Omental fat pad (tissue), 3 donors: ENCODE measurements at regions not wholly inside any gene's neighbourhood (a gene's known extent, or its start where the extent isn't known, plus 50 kb on each side); places are given as distances from the start of the nearest gene placed in this dataset.

Experiments
- ATAC-seq: fragments of 150-250 bp; one replicate; pipeline ENCODE4 v1.9.1; 2016; ENCODE audit warnings: mild to moderate bottlenecking, moderate library complexity; ENCODE audit not compliant: low FRiP score
- DNase-seq: peaks from one replicate; pipeline ENCODE4 v3.0.0-alpha.2; 2019; ENCODE audit warnings: low spot score
- TF ChIP-seq, protein P1 (sequence below), 3 donors: fragments of 450-650 bp; IDR thresholded peaks; one replicate each; pipeline ENCODE4 v1.5.1; 2016 to 2017; ENCODE audit warnings: antibody characterized with exemption in 3 of 3, mild to moderate bottlenecking in 3 of 3, moderate library complexity in 2 of 3

DNA sequence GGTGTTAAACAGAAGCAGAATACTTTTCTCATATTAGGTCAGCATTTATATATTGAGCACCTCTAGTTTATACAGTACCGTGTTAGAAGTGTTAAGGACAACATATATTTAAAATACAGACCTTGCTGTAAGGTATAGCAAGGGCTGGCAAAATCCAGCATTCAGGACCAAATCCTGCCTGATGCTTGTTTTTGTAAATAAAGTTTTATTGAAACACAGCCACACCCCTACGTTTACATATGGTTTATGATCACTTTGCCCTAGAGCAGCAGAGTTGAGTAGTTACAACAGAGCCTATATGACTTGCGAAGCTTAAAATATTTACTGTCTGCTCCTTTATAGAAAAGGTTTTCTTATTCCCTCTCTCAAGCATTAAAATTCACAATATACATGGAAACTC is 877.3 kb downstream of the MCTP2 start:
- TF ChIP-seq, protein P1, sequence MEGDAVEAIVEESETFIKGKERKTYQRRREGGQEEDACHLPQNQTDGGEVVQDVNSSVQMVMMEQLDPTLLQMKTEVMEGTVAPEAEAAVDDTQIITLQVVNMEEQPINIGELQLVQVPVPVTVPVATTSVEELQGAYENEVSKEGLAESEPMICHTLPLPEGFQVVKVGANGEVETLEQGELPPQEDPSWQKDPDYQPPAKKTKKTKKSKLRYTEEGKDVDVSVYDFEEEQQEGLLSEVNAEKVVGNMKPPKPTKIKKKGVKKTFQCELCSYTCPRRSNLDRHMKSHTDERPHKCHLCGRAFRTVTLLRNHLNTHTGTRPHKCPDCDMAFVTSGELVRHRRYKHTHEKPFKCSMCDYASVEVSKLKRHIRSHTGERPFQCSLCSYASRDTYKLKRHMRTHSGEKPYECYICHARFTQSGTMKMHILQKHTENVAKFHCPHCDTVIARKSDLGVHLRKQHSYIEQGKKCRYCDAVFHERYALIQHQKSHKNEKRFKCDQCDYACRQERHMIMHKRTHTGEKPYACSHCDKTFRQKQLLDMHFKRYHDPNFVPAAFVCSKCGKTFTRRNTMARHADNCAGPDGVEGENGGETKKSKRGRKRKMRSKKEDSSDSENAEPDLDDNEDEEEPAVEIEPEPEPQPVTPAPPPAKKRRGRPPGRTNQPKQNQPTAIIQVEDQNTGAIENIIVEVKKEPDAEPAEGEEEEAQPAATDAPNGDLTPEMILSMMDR (IDR thresholded peaks at IDR 0.05) = no peak
- DNase-seq (no peak), ATAC-seq (no peak)

- DNase-seq (no peak), ATAC-seq (no peak)
Measured at GRCh38 chr15:95111969-95112368, 880.6 kb downstream of the MCTP2 start.

DNA sequence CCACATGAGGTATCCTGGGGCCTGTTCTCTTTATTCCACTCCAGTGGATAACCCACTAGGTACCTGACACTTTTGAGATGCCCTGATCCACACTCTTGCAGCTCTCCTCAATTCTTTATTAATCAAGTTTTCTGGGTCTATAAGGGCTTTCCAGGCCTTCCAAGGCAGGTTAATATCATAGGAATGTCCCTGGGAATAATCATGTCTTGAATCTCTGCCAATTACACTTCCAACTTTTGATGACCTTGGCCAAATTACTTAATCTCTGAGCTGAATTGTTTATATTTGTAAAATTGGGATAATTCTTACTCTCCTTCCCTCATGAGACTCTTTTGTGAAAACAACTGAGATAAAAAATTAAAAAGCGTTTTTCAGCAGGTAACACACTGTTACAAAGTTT is 881.7 kb downstream of the MCTP2 start:
- ATAC-seq = no peak
- TF ChIP-seq, protein P1 (IDR thresholded peaks at IDR 0.05) = no peak

More at GRCh38 chr15:95111969-95112368, 880.6 kb downstream of the MCTP2 start:
- TF ChIP-seq, protein P1 (IDR thresholded peaks at IDR 0.05) = no peak

GRCh38 chr15:95119041-95119610 is 887.8 kb downstream of the MCTP2 start:
- ATAC-seq (no peak), DNase-seq (no peak)
- TF ChIP-seq, protein P1 (IDR thresholded peaks at IDR 0.05) = no peak

More for the DNA sequence above, 881.7 kb downstream of the MCTP2 start:
- no peak for DNase-seq

DNA sequence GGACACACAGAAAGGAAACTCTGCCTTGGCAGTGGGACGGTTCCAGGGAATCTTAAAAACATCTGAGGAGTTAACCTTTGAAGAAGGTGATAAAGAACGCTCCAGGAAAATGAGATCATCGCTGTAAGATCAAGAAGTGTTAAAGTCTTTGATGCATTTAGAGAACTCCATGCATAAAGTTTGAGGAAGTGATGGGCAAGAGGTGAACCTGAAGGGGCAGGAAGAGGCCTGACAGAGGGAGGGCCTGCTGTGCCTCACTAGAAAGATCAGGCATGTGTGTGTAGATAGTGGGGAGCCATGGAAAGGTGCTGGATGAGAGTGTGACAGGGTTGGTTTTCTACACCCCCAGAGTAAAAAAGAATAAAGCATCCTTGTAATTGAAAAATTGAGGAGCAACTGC is 889.2 kb downstream of the MCTP2 start:
- no peak for DNase-seq
- no peak for ATAC-seq
- TF ChIP-seq, protein P1 (IDR thresholded peaks at IDR 0.05) = no peak

DNA sequence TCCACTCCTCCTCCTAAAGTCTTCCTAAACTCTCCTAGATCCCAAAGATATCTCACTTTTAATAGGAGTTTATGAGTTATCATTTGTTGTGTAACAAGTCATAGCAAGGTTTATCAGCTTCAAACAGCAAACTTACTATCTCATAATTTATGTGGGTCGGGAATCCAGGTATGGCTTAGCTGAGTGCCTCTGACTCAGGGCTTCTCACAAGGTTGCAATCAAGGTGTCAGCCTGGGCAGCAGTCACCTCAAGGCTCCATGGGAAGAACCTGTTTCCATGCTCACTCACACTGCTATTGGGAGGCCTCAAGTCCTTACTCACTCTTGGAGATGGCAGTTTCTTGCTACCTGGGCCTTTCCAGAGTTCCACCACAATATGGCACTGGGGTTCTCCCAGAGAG is 889.8 kb downstream of the MCTP2 start:
- ATAC-seq = no peak
- TF ChIP-seq, protein P1 (IDR thresholded peaks at IDR 0.05) = no peak
- DNase-seq = no peak

GRCh38 chr15:95125803-95126202 is 894.4 kb downstream of the MCTP2 start:
- TF ChIP-seq, protein P1 (IDR thresholded peaks at IDR 0.05) = no peak
- ATAC-seq (no peak), DNase-seq (no peak)
